Small intestine (tissue), 7 donors: ENCODE measurements at regions not wholly inside any gene's neighbourhood (a gene's known extent, or its start where the extent isn't known, plus 50 kb on each side); places are given as distances from the start of the nearest gene placed in this dataset.

Experiments
- DNase-seq, 2 donors: peaks; one replicate each; pipeline versions ENCODE4 v3.0.0 to v3.0.0-alpha.2; 2013
- FAIRE-seq: peaks from 2 replicates; lab custom pipeline; 2012; peaks lifted over from hg19 to GRCh38; lab: Jason Lieb, UNC
- H3K27ac ChIP-seq, 3 donors: one replicate each; pipeline ENCODE4 v1.5.1; 2013; ENCODE audit warnings: low read length in 2 of 3, mild to moderate bottlenecking in 2 of 3, control low read depth in 1 of 3, inconsistent platforms in 1 of 3, low read depth in 1 of 3, moderate library complexity in 1 of 3
- H3K27me3 ChIP-seq, 3 donors: one replicate each; pipeline ENCODE4 v1.6.1; 2013; ENCODE audit warnings: low read length in 3 of 3, inconsistent platforms in 1 of 3; ENCODE audit not compliant: control insufficient read depth in 3 of 3, insufficient read depth in 3 of 3
- H3K36me3 ChIP-seq, 3 donors: one replicate each; pipeline ENCODE4 v1.6.1; 2013; ENCODE audit warnings: low read length in 3 of 3, inconsistent platforms in 1 of 3, low read depth in 1 of 3, mild to moderate bottlenecking in 1 of 3, moderate library complexity in 1 of 3; ENCODE audit not compliant: control insufficient read depth in 3 of 3, insufficient read depth in 2 of 3
- H3K4me1 ChIP-seq, 3 donors: one replicate each; pipeline ENCODE4 v1.6.1; 2013; ENCODE audit warnings: low read length in 2 of 3, inconsistent platforms in 1 of 3, low read depth in 1 of 3, mild to moderate bottlenecking in 1 of 3, moderate library complexity in 1 of 3; ENCODE audit not compliant: control insufficient read depth in 3 of 3, insufficient read depth in 2 of 3
- H3K4me3 ChIP-seq, 3 donors: one replicate each; pipeline ENCODE4 v1.5.1; 2013; ENCODE audit warnings: low read length in 3 of 3, control low read depth in 1 of 3, inconsistent platforms in 1 of 3, low read depth in 1 of 3, mild to moderate bottlenecking in 1 of 3, moderate library complexity in 1 of 3
- H3K9me3 ChIP-seq, 2 donors: one replicate each; pipeline ENCODE4 v1.6.1; 2013; ENCODE audit warnings: low read depth in 1 of 2, low read length in 1 of 2; ENCODE audit not compliant: control insufficient read depth in 2 of 2, insufficient read depth in 1 of 2
- WGBS, 3 donors: extraction: QIAGEN DNeasy Blood & Tissue Kit; methylation state at CpG; one replicate each; pipeline ENCODE4 v1.1.7; 2013; 5-methylcytosine and 5-hydroxymethylcytosine counted together
- donor health status: healthy with polysubstance abuse.
- donor health status: control.
- donor health status: control.
- donor health status: Bipolar disorder and iron deficiency.
- donor health status: healthy.

GRCh38 chr11:39806652-39807051 lies 1652.8 kb downstream of the LRRC4C start:
- WGBS, 3 donors: 65 to 82% (median 73%) methylated on average over 1 of the region's 1 CpG
- Histone ChIP-seq H3K36me3 (no peaks in the 10 kb centered on the region), H3K4me3 (no peak overlapping the region), H3K27me3 (no peaks in the 10 kb centered on the region), H3K9me3 (no peaks in the 10 kb centered on the region), H3K27ac (no peak overlapping the region), H3K4me1 (no peaks in the 10 kb centered on the region)
- no peak for FAIRE-seq
- no peak for DNase-seq

GRCh38 chr11:39804271-39804670 lies 1655.2 kb downstream of the LRRC4C start:
- H3K36me3 ChIP-seq: no peaks in the 10 kb centered on the region
- H3K4me3 ChIP-seq: no peak overlapping the region
- DNase-seq (no peak), FAIRE-seq (no peak)
- H3K9me3 ChIP-seq: no peaks in the 10 kb centered on the region
- no peaks in the 10 kb centered on the region for H3K27me3 ChIP-seq
- no peak overlapping the region for H3K27ac ChIP-seq
- no peaks in the 10 kb centered on the region for H3K4me1 ChIP-seq

GRCh38 chr11:39786682-39787081 lies 1672.8 kb downstream of the LRRC4C start:
- Histone ChIP-seq H3K9me3 (peaks cover 0 to 3% of the 10 kb centered on the region in 2 donors), H3K4me1 (no peaks in the 10 kb centered on the region), H3K27ac (no peak overlapping the region), H3K36me3 (no peaks in the 10 kb centered on the region), H3K27me3 (no peaks in the 10 kb centered on the region), H3K4me3 (no peak overlapping the region)
- FAIRE-seq (no peak), DNase-seq (no peak)
- WGBS, 3 donors: 94 to 96% (median 95%) methylated on average over 8 of the region's 8 CpGs

GRCh38 chr11:39786281-39786680 lies 1673.2 kb downstream of the LRRC4C start:
- Histone ChIP-seq H3K36me3 (no peaks in the 10 kb centered on the region), H3K27me3 (no peaks in the 10 kb centered on the region), H3K27ac (no peak overlapping the region), H3K4me1 (no peaks in the 10 kb centered on the region), H3K9me3 (peaks cover 0 to 3% of the 10 kb centered on the region in 2 donors), H3K4me3 (no peak overlapping the region)
- no peak for DNase-seq
- FAIRE-seq: no peak
- WGBS, 3 donors: 84 to 91% (median 89%) methylated on average over 9 of the region's 9 CpGs

- DNase-seq: no peak
- WGBS, 3 donors: 73 to 86% (median 74%) methylated on average over 5 of the region's 5 CpGs
- Histone ChIP-seq H3K27me3 (no peaks in the 10 kb centered on the region), H3K9me3 (peaks cover 0 to 3% of the 10 kb centered on the region in 2 donors), H3K4me3 (no peak overlapping the region), H3K27ac (no peak overlapping the region), H3K36me3 (no peaks in the 10 kb centered on the region), H3K4me1 (no peaks in the 10 kb centered on the region)
- FAIRE-seq: no peak
Observed at GRCh38 chr11:39784873-39785272, 1674.6 kb downstream of the LRRC4C start.

- 63 to 87% (median 72%) methylated on average over 3 of the region's 3 CpGs for WGBS, 3 donors
Observed at GRCh38 chr11:39780131-39780530, 1679.3 kb downstream of the LRRC4C start.

GRCh38 chr11:39777035-39777434 lies 1682.4 kb downstream of the LRRC4C start:
- Histone ChIP-seq H3K9me3 (no peaks in the 10 kb centered on the region), H3K27ac (no peak overlapping the region), H3K4me3 (no peak overlapping the region), H3K36me3 (no peaks in the 10 kb centered on the region), H3K27me3 (no peaks in the 10 kb centered on the region), H3K4me1 (no peaks in the 10 kb centered on the region)
- no peak for DNase-seq
- no peak for FAIRE-seq
- 54 to 59% (median 56%) methylated on average over 3 of the region's 3 CpGs for WGBS, 3 donors

More at GRCh38 chr11:39780131-39780530, 1679.3 kb downstream of the LRRC4C start:
- Histone ChIP-seq H3K36me3 (no peaks in the 10 kb centered on the region), H3K9me3 (no peaks in the 10 kb centered on the region), H3K4me3 (no peak overlapping the region), H3K4me1 (no peaks in the 10 kb centered on the region), H3K27me3 (no peaks in the 10 kb centered on the region), H3K27ac (no peak overlapping the region)
- FAIRE-seq (no peak), DNase-seq (no peak)

- H3K9me3 ChIP-seq: no peaks in the 10 kb centered on the region
- H3K27ac ChIP-seq: no peak overlapping the region
- DNase-seq: no peak
- WGBS, 3 donors: 77 to 89% (median 85%) methylated on average over 1 of the region's 1 CpG
- H3K36me3 ChIP-seq: no peaks in the 10 kb centered on the region
- no peaks in the 10 kb centered on the region for H3K4me1 ChIP-seq
- FAIRE-seq: no peak
- no peaks in the 10 kb centered on the region for H3K27me3 ChIP-seq
- no peak overlapping the region for H3K4me3 ChIP-seq
Observed at GRCh38 chr11:39772525-39773137, 1686.8 kb downstream of the LRRC4C start.

GRCh38 chr11:39768214-39768613 lies 1691.2 kb downstream of the LRRC4C start:
- no peaks in the 10 kb centered on the region for H3K36me3 ChIP-seq
- no peaks in the 10 kb centered on the region for H3K4me1 ChIP-seq
- no peak for FAIRE-seq
- no peaks in the 10 kb centered on the region for H3K9me3 ChIP-seq
- H3K4me3 ChIP-seq: no peak overlapping the region
- DNase-seq: no peak
- H3K27ac ChIP-seq: no peak overlapping the region
- H3K27me3 ChIP-seq: no peaks in the 10 kb centered on the region
- 55 to 68% (median 64%) methylated on average over 1 of the region's 1 CpG for WGBS, 3 donors
